Naive thymus-derived CD4-positive, alpha-beta T cell (primary cell): ENCODE measurements at regions not wholly inside any gene's neighbourhood (a gene's known extent, or its start where the extent isn't known, plus 50 kb on each side); places are given as distances from the start of the nearest gene placed in this dataset.

Experiments used
- ATAC-seq: fragments of 150-1000 bp; cut with Tn5 transposase; 2 replicates; pipeline ENCODE4 v1.10.0; 2021; ENCODE audit warnings: mild to moderate bottlenecking, moderate library complexity
- CTCF ChIA-PET: fragments of 350-600 bp; sonication (Branson Sonifier 250); formaldehyde crosslinking; loops from one replicate; lab custom pipeline; 2021; ENCODE audit warnings: antibody characterized with exemption; lab: Charles Lee
- POLR2A ChIA-PET: fragments of 350-600 bp; sonication (Branson Sonifier 250); formaldehyde crosslinking; loops from one replicate; lab custom pipeline; 2021; ENCODE audit warnings: antibody characterized with exemption, inconsistent platforms; lab: Charles Lee
- DNase-seq, 9 donors: peaks; one replicate each; pipeline versions ENCODE4 v3.0.0 to v3.0.0-alpha.2; 2020 to 2022; ENCODE audit warnings: mixed read lengths in 1 of 9
- H3K27ac ChIP-seq: one replicate; pipeline ENCODE4 v1.7.0; 2013; ENCODE audit warnings: mild to moderate bottlenecking, low read depth, low read length, moderate library complexity
- H3K27me3 ChIP-seq, 2 donors: one replicate each; pipeline ENCODE4 v1.7.0; 2013; ENCODE audit warnings: low read length in 2 of 2, mild to moderate bottlenecking in 2 of 2, moderate library complexity in 2 of 2; ENCODE audit not compliant: control insufficient read depth in 2 of 2, insufficient read depth in 2 of 2
- H3K36me3 ChIP-seq, 3 experiments: 1 replicate in 2 of 3; 2 replicates in 1 of 3; pipeline ENCODE4 v1.7.0; 2013; ENCODE audit warnings: low read length in 3 of 3, mild to moderate bottlenecking in 3 of 3, moderate library complexity in 1 of 3; ENCODE audit not compliant: insufficient read depth in 3 of 3, control insufficient read depth in 2 of 3
- H3K4me1 ChIP-seq, 2 donors: one replicate each; pipeline ENCODE4 v1.7.0; 2013; ENCODE audit warnings: low read length in 2 of 2, mild to moderate bottlenecking in 2 of 2, moderate library complexity in 1 of 2; ENCODE audit not compliant: control insufficient read depth in 2 of 2, insufficient read depth in 2 of 2
- H3K4me3 ChIP-seq: 2 replicates; pipeline ENCODE4 v1.7.0; 2013; ENCODE audit warnings: mild to moderate bottlenecking, low read length
- H3K9me3 ChIP-seq, 3 experiments: 1 replicate in 2 of 3; 2 replicates in 1 of 3; pipeline ENCODE4 v1.7.0; 2013; ENCODE audit warnings: low read length in 3 of 3; ENCODE audit not compliant: control insufficient read depth in 2 of 3
- H3K27ac Mint-ChIP-seq, 9 donors: one replicate each; pipeline ENCODE4 v1.8.0; 2020 to 2022; ENCODE audit warnings: mixed read lengths in 9 of 9, mild to moderate bottlenecking in 8 of 9, moderate library complexity in 5 of 9, inconsistent platforms in 2 of 9
- H3K27me3 Mint-ChIP-seq, 5 donors: one replicate each; pipeline ENCODE4 v1.8.0; 2021 to 2022; ENCODE audit warnings: mixed read lengths in 5 of 5, mild to moderate bottlenecking in 1 of 5
- H3K36me3 Mint-ChIP-seq, 5 donors: one replicate each; pipeline ENCODE4 v1.8.0; 2020 to 2022; ENCODE audit warnings: mixed read lengths in 5 of 5, mild to moderate bottlenecking in 3 of 5, inconsistent platforms in 1 of 5
- H3K4me1 Mint-ChIP-seq, 7 donors: one replicate each; pipeline ENCODE4 v1.8.0; 2020 to 2022; ENCODE audit warnings: mixed read lengths in 7 of 7, mild to moderate bottlenecking in 3 of 7, inconsistent platforms in 1 of 7
- H3K4me3 Mint-ChIP-seq, 10 donors: one replicate each; pipeline ENCODE4 v1.8.0; 2020 to 2022; ENCODE audit warnings: mild to moderate bottlenecking in 10 of 10, mixed read lengths in 10 of 10, moderate library complexity in 6 of 10, inconsistent platforms in 2 of 10
- H3K9me3 Mint-ChIP-seq, 11 donors: one replicate each; pipeline ENCODE4 v1.8.0; 2020 to 2022; ENCODE audit warnings: mixed read lengths in 11 of 11, mild to moderate bottlenecking in 4 of 11, inconsistent platforms in 1 of 11, moderate library complexity in 1 of 11
- intact Hi-C, 2 donors: fragments of 100-400 bp; cut with micrococcal nuclease; formaldehyde crosslinking; loops; one replicate each; pipeline ENCODE4 v1.15.1; 2023

DNA sequence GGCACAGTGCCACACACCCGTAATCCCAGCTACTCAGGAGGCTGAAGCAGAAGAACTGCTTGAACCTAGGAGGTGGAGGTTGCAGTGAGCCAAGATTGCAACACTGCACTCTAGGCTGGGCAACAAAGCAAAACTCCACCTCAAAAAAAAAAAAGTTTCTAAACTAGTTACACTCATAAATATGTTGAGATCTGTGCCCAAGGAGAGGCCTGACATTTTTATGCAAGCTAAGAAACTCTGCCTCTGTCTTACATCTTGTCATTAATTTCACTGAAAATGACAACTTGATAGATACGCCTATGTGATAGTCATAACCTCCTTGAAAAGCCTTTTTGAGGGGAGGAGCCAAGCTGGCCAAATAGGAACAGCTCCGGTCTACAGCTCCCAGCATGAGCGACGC lies 412.7 kb downstream of the STK39 start:
- no peak overlapping the region for H3K27ac ChIP-seq
- POLR2A ChIA-PET = no interaction called here
- no peaks in the 10 kb centered on the region for H3K36me3 ChIP-seq
- intact Hi-C loops = no loop called here
- H3K9me3 ChIP-seq = no peaks in the 10 kb centered on the region
- Mint-ChIP-seq H3K4me3 (no peak overlapping the region), H3K9me3 (peaks cover 0 to 10% (median 0%) of the 10 kb centered on the region in 11 donors), H3K27me3 (peaks cover 0 to 16% (median 7%) of the 10 kb centered on the region in 5 donors), H3K36me3 (no peaks in the 10 kb centered on the region), H3K4me1 (no peaks in the 10 kb centered on the region), H3K27ac (no peak overlapping the region)
- DNase-seq (no peak), ATAC-seq (no peak)
- H3K4me3 ChIP-seq = no peak overlapping the region
- no peaks in the 10 kb centered on the region for H3K4me1 ChIP-seq
- H3K27me3 ChIP-seq = no peaks in the 10 kb centered on the region
- CTCF ChIA-PET = no interaction called here

DNA sequence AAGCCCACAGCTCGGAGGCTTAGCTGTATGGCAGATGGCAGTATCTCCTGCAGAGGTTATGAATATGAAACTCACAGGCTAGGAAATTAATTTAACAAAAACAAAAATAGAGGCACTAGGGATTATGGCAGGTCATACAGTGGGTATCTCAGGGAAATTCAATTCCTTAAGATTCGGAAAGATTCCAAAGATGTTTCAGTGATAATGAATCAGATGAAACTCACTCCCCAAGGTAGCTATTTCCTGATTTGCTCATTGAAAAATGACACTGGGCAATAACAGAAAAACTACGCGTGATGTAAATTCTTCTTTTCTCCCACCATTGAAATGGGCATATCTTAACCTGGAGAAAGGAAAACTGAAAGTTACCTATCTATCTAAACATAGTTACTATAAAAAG lies 414.1 kb downstream of the STK39 start:
- no peak for ATAC-seq
- Mint-ChIP-seq H3K4me1 (no peaks in the 10 kb centered on the region), H3K4me3 (no peak overlapping the region), H3K27me3 (peaks cover 0 to 16% (median 12%) of the 10 kb centered on the region in 5 donors), H3K36me3 (no peaks in the 10 kb centered on the region), H3K9me3 (peaks cover 0 to 10% (median 0%) of the 10 kb centered on the region in 11 donors), H3K27ac (no peak overlapping the region)
- intact Hi-C loops = no loop called here
- Histone ChIP-seq H3K27ac (no peak overlapping the region), H3K4me3 (no peak overlapping the region), H3K4me1 (no peaks in the 10 kb centered on the region), H3K27me3 (no peaks in the 10 kb centered on the region), H3K36me3 (no peaks in the 10 kb centered on the region), H3K9me3 (no peaks in the 10 kb centered on the region)
- POLR2A ChIA-PET = no interaction called here
- DNase-seq = no peak
- CTCF ChIA-PET = no interaction called here

DNA sequence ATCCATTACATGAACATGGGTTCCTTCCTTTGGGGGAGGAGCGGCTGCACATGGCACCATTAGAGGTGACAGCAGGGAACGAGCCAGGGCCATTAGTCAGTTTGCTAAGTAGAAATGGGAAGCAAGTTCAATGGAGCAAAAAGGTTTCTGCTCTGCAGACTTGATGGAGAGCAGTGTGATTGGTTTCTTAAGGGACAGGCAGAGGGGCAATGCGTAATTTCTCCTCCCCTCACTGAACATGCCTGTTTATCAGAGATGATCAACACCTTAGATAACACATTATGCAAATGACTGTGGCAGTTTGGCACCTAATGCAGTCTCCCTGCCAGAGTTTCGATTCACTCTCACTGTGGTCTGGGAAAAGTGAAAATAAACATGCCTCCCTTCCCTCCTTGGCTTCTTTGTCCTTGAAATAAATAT lies 414.5 kb downstream of the STK39 start:
- Histone ChIP-seq H3K36me3 (no peaks in the 10 kb centered on the region), H3K27me3 (no peaks in the 10 kb centered on the region), H3K27ac (no peak overlapping the region), H3K9me3 (no peaks in the 10 kb centered on the region), H3K4me3 (no peak overlapping the region), H3K4me1 (no peaks in the 10 kb centered on the region)
- Mint-ChIP-seq H3K27me3 (peaks cover 0 to 16% (median 12%) of the 10 kb centered on the region in 5 donors), H3K4me3 (no peak overlapping the region), H3K4me1 (no peaks in the 10 kb centered on the region), H3K27ac (no peak overlapping the region), H3K9me3 (peaks cover 0 to 10% (median 0%) of the 10 kb centered on the region in 11 donors), H3K36me3 (no peaks in the 10 kb centered on the region)
- no peak for ATAC-seq
- DNase-seq = no peak
- intact Hi-C loops = no loop called here
- ChIA-PET POLR2A (no interaction called here), CTCF (no interaction called here)

DNA sequence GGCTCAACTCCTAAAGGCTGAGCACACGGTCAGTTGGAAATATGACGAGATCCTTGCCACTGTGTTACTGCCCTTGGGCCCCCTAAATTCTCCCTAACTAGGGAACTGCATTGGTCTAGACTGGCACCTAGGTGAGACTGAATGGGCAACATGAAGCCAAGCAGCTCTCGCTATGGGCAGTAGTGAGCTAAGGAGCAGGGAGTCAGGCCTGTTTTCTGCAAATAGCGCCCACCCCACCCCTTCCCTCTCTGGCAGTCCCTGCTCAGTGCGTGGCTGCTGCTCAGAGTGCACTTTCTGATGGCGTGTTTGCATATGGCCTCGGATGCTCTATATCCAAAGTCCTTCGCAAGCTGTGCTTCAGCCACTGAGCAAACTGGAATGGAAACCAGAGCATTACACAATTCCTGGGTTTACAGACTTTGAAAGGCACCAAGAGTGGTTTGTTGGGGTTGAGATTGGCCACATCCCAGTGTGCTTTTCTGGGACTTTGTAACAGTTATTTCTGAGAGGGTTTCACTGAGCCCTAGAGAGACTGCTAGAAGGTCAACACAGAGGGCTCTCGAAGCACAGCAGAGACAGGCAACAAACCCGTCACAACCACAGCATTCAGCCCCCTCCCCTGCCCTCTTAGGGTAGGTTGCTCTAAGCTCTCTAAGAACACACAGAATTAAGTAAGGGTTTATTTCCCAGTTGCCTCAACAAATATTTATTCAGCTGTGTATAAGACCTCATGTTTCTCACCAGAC lies 419.9 kb downstream of the STK39 start:
- no peaks in the 10 kb centered on the region for H3K4me1 Mint-ChIP-seq
- DNase-seq (no peak), ATAC-seq (no peak)
- ChIA-PET CTCF (interaction anchor here (0.6 kb wide), 1 partner anchor 1129 kb away, joined by 3 read pairs; no protein-coding TSS in a partner anchor), POLR2A (no interaction called here)
- H3K36me3 ChIP-seq = no peaks in the 10 kb centered on the region
- H3K4me3 Mint-ChIP-seq = no peak overlapping the region
- H3K9me3 Mint-ChIP-seq = peaks cover 0 to 3% (median 0%) of the 10 kb centered on the region in 11 donors
- H3K36me3 Mint-ChIP-seq = no peaks in the 10 kb centered on the region
- H3K27me3 Mint-ChIP-seq = peaks cover 0 to 13% (median 8%) of the 10 kb centered on the region in 5 donors
- H3K4me3 ChIP-seq = no peak overlapping the region
- H3K27me3 ChIP-seq = no peaks in the 10 kb centered on the region
- H3K27ac ChIP-seq = no peak overlapping the region
- H3K4me1 ChIP-seq = no peaks in the 10 kb centered on the region
- intact Hi-C loops = no loop called here
- no peaks in the 10 kb centered on the region for H3K9me3 ChIP-seq
- no peak overlapping the region for H3K27ac Mint-ChIP-seq

DNA sequence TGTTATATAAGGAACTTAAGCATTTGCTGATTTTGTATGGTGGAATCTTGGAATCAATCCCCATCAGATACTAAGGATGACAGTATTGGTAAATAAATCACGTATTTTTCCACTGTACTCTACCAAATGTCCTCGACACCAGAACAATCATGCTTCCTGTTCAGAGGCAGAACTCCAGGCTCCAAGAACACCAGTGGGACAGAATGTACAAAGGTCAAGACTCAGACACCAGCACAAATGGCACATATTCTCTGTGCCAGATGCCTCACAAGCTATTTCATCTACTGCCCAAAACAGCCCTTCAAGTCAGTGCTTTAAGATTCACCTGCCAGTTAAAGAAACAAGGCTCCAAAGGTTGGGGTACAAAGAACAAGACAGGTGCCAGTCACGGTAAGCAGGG lies 420.5 kb downstream of the STK39 start:
- no peak overlapping the region for H3K4me3 ChIP-seq
- ChIA-PET CTCF (interaction anchor here (0.6 kb wide), 1 partner anchor 1129 kb away, joined by 3 read pairs; no protein-coding TSS in a partner anchor), POLR2A (no interaction called here)
- no peak overlapping the region for H3K27ac ChIP-seq
- no peak overlapping the region for H3K27ac Mint-ChIP-seq
- H3K27me3 ChIP-seq = no peaks in the 10 kb centered on the region
- H3K9me3 ChIP-seq = no peaks in the 10 kb centered on the region
- no peaks in the 10 kb centered on the region for H3K4me1 Mint-ChIP-seq
- no peak overlapping the region for H3K4me3 Mint-ChIP-seq
- H3K27me3 Mint-ChIP-seq = peaks cover 0 to 16% (median 7%) of the 10 kb centered on the region in 5 donors
- ATAC-seq = no peak
- H3K36me3 Mint-ChIP-seq = no peaks in the 10 kb centered on the region
- DNase-seq = no peak
- no peaks in the 10 kb centered on the region for H3K4me1 ChIP-seq
- no peaks in the 10 kb centered on the region for H3K36me3 ChIP-seq
- peaks cover 0 to 3% (median 0%) of the 10 kb centered on the region in 11 donors for H3K9me3 Mint-ChIP-seq
- intact Hi-C loops = no loop called here

DNA sequence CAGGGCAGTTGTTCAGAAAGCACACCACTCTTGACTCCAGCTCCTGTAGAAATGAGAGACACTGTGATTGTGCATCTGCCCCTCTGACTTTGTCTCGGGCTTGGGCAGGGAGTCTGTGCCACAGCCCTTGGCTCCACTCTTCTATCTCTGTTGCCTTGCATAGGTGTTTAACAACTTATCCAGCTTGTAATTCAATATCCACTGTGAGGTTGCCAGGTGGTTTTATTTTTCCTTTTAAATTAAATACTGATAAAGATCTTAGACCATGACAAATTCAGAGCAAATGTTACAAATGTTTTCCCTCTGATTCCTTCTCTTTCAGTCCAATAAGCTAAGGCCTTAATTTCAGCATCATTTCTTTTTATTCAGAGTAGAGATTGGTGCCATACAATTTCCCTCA lies 421.7 kb downstream of the STK39 start:
- intact Hi-C loops = no loop called here
- no peaks in the 10 kb centered on the region for H3K27me3 ChIP-seq
- H3K9me3 ChIP-seq = no peaks in the 10 kb centered on the region
- no peaks in the 10 kb centered on the region for H3K36me3 ChIP-seq
- Mint-ChIP-seq H3K4me1 (no peaks in the 10 kb centered on the region), H3K27ac (no peak overlapping the region), H3K9me3 (peaks cover 0 to 3% (median 0%) of the 10 kb centered on the region in 11 donors), H3K27me3 (peaks cover 0 to 11% (median 3%) of the 10 kb centered on the region in 5 donors), H3K4me3 (no peak overlapping the region), H3K36me3 (no peaks in the 10 kb centered on the region)
- H3K27ac ChIP-seq = no peak overlapping the region
- H3K4me1 ChIP-seq = no peaks in the 10 kb centered on the region
- ATAC-seq (no peak), DNase-seq (no peak)
- ChIA-PET POLR2A (no interaction called here), CTCF (no interaction called here)
- no peak overlapping the region for H3K4me3 ChIP-seq
